Loucy (cell line): ENCODE measurements at regions not wholly inside any gene's neighbourhood (a gene's known extent, or its start where the extent isn't known, plus 50 kb on each side); places are given as distances from the start of the nearest gene placed in this dataset.
"Not testable (repeated sequence)": the region's sequence is repeated elsewhere in the genome, so short reads cannot be mapped to it uniquely, and the experiment has no call there.

ENCODE experiments used
- H2AFZ ChIP-seq: fragments of 200-600 bp; sonication (generic); 2 replicates; pipeline ENCODE4 v1.6.0; 2016; ENCODE audit warnings: antibody characterized with exemption, mild to moderate bottlenecking, low read length, moderate library complexity
- H3F3A ChIP-seq: fragments of 200-600 bp; 2 replicates; pipeline ENCODE4 v1.6.0; 2016; ENCODE audit warnings: antibody characterized with exemption, low read depth, mild to moderate bottlenecking
- H3K27me3 ChIP-seq: fragments of 200-600 bp; sonication (generic); 2 replicates; pipeline ENCODE4 v1.6.1; 2014; ENCODE audit warnings: low read length, mild to moderate bottlenecking; ENCODE audit not compliant: insufficient read depth, poor library complexity, severe bottlenecking
- H3K36me3 ChIP-seq: fragments of 200-600 bp; sonication (generic); 2 replicates; pipeline ENCODE4 v1.6.1; 2016; ENCODE audit warnings: low read length; ENCODE audit not compliant: insufficient read depth
- H3K4me1 ChIP-seq: fragments of 200-600 bp; sonication (generic); 2 replicates; pipeline ENCODE4 v1.5.1; 2014; ENCODE audit warnings: low read length, mild to moderate bottlenecking; ENCODE audit not compliant: insufficient read depth, poor library complexity, severe bottlenecking
- H3K4me2 ChIP-seq: fragments of 200-600 bp; sonication (generic); 2 replicates; pipeline ENCODE4 v1.6.0; 2014; ENCODE audit warnings: antibody characterized with exemption, low read length, low read depth, mild to moderate bottlenecking; ENCODE audit not compliant: poor library complexity, severe bottlenecking
- H3K4me3 ChIP-seq: fragments of 200-600 bp; sonication (generic); 2 replicates; pipeline ENCODE4 v1.5.1; 2014; ENCODE audit warnings: low read length, mild to moderate bottlenecking, mixed read lengths; ENCODE audit not compliant: poor library complexity, severe bottlenecking
- H3K79me2 ChIP-seq: fragments of 200-600 bp; sonication (generic); 2 replicates; pipeline ENCODE4 v1.6.1; 2014; ENCODE audit warnings: low read length; ENCODE audit not compliant: insufficient read depth
- H3K9ac ChIP-seq: fragments of 200-600 bp; sonication (generic); 2 replicates; pipeline ENCODE4 v1.6.0; 2014; ENCODE audit warnings: mild to moderate bottlenecking, low read depth, low read length, moderate library complexity; ENCODE audit not compliant: poor library complexity, severe bottlenecking
- H3K9me2 ChIP-seq: fragments of 200-600 bp; sonication (generic); replicated peaks from 2 replicates; pipeline ENCODE4 v1.6.1; 2016; ENCODE audit warnings: low read depth, low read length, mixed read lengths
- H3K9me3 ChIP-seq: fragments of 200-600 bp; sonication (generic); 2 replicates; pipeline ENCODE4 v1.6.1; 2014; ENCODE audit warnings: mild to moderate bottlenecking, antibody characterized with exemption, low read length, low read depth; ENCODE audit not compliant: insufficient read depth
- H4K20me1 ChIP-seq: fragments of 200-600 bp; sonication (generic); 2 replicates; pipeline ENCODE4 v1.6.0; 2014; ENCODE audit warnings: antibody characterized with exemption, low read length, mild to moderate bottlenecking; ENCODE audit not compliant: insufficient read depth, poor library complexity, severe bottlenecking
- CTCF ChIP-seq: fragments of 200-600 bp; sonication (generic); conservative IDR thresholded peaks from 2 replicates; pipeline ENCODE4 v1.5.1; 2014; ENCODE audit warnings: mild to moderate bottlenecking, antibody characterized with exemption, low read length
- EZH2phosphoT487 ChIP-seq: fragments of 200-600 bp; IDR thresholded peaks from 2 replicates; pipeline ENCODE4 v1.6.1; 2018; ENCODE audit warnings: antibody characterized with exemption, mild to moderate bottlenecking, moderate library complexity, borderline replicate concordance

- TF ChIP-seq CTCF, result no peak
- TF ChIP-seq EZH2phosphoT487, result no peak
- no peak overlapping the region for H2AFZ ChIP-seq
- no peaks in the 10 kb centered on the region for H3K27me3 ChIP-seq
- H3K9me3 ChIP-seq, result no peaks in the 10 kb centered on the region
- no peaks in the 10 kb centered on the region for H3K36me3 ChIP-seq
- H3K4me2 ChIP-seq, result no peak overlapping the region
- no peaks in the 10 kb centered on the region for H3K9me2 ChIP-seq
- H3F3A ChIP-seq, result no peaks in the 10 kb centered on the region
- H3K79me2 ChIP-seq, result no peaks in the 10 kb centered on the region
- H3K4me1 ChIP-seq, result no peaks in the 10 kb centered on the region
- no peak overlapping the region for H3K4me3 ChIP-seq
- no peaks in the 10 kb centered on the region for H4K20me1 ChIP-seq
- no peak overlapping the region for H3K9ac ChIP-seq
These were observed 84.2 kb upstream of the KCNMA1 start for GRCh38 chr10:77721815-77722214.

- H4K20me1 ChIP-seq, result no peaks in the 10 kb centered on the region
- no peaks in the 10 kb centered on the region for H3K9me3 ChIP-seq
- no peaks in the 10 kb centered on the region for H3K4me1 ChIP-seq
- no peaks in the 10 kb centered on the region for H3K79me2 ChIP-seq
- H3K27me3 ChIP-seq, result no peaks in the 10 kb centered on the region
- H3K9me2 ChIP-seq, result no peaks in the 10 kb centered on the region
- H3K4me2 ChIP-seq, result no peak overlapping the region
- no peaks in the 10 kb centered on the region for H3K36me3 ChIP-seq
- no peak overlapping the region for H3K9ac ChIP-seq
- no peak for TF ChIP-seq CTCF
- no peak for TF ChIP-seq EZH2phosphoT487
- no peak overlapping the region for H2AFZ ChIP-seq
- no peak overlapping the region for H3K4me3 ChIP-seq
- H3F3A ChIP-seq, result no peaks in the 10 kb centered on the region
These were observed 81.3 kb upstream of the KCNMA1 start for GRCh38 chr10:77718957-77719356.

GRCh38 chr10:77718312-77718711 lies 80.7 kb upstream of the KCNMA1 start:
- not testable (repeated sequence) for H3K9me3 ChIP-seq, H2AFZ ChIP-seq, H3K9ac ChIP-seq, H3K79me2 ChIP-seq, H3K4me2 ChIP-seq, H3K36me3 ChIP-seq, H3K9me2 ChIP-seq, H3K27me3 ChIP-seq, H3K4me3 ChIP-seq, H3K4me1 ChIP-seq, H3F3A ChIP-seq, H4K20me1 ChIP-seq

- no peak overlapping the region for H3K9ac ChIP-seq
These were observed 79.7 kb upstream of the KCNMA1 start for GRCh38 chr10:77717336-77717735.

More at GRCh38 chr10:77717336-77717735, 79.7 kb upstream of the KCNMA1 start:
- no peak overlapping the region for H3K4me2 ChIP-seq
- no peaks in the 10 kb centered on the region for H3K4me1 ChIP-seq
- H3K79me2 ChIP-seq, result no peaks in the 10 kb centered on the region
- TF ChIP-seq EZH2phosphoT487 (no peak), CTCF (no peak)
- H3K9me3 ChIP-seq, result no peaks in the 10 kb centered on the region
- H3K9me2 ChIP-seq, result no peaks in the 10 kb centered on the region
- H3F3A ChIP-seq, result no peaks in the 10 kb centered on the region
- no peak overlapping the region for H3K4me3 ChIP-seq
- no peaks in the 10 kb centered on the region for H3K27me3 ChIP-seq
- H4K20me1 ChIP-seq, result no peaks in the 10 kb centered on the region
- no peaks in the 10 kb centered on the region for H3K36me3 ChIP-seq
- H2AFZ ChIP-seq, result no peak overlapping the region
